Right lobe of liver (tissue), 4 donors: ENCODE measurements at regions not wholly inside any gene's neighbourhood (a gene's known extent, or its start where the extent isn't known, plus 50 kb on each side); places are given as distances from the start of the nearest gene placed in this dataset.

Experiments
- CTCF ChIP-seq, 4 donors: fragments of 200-600 bp in 3 of 4; fragments of 450-650 bp in 1 of 4; IDR thresholded peaks; one replicate each; pipeline versions ENCODE4 v1.5.1 to v1.8.0; 2016 to 2022; ENCODE audit warnings: antibody characterized with exemption in 4 of 4, mild to moderate bottlenecking in 2 of 4
- POLR2A ChIP-seq: fragments of 450-650 bp; IDR thresholded peaks from one replicate; pipeline ENCODE4 v1.6.1; 2017; ENCODE audit warnings: antibody characterized with exemption, mild to moderate bottlenecking
- donor health status: DM: no; HTN: no; CAD: no.
- donor health status: DM: no; HTN: no; CAD: no.
- donor health status: DM: no; HTN: yes; CAD: no.

- no peak for TF ChIP-seq POLR2A
- TF ChIP-seq CTCF (IDR thresholded peaks at IDR 0.05), result no peak
These were observed 57.0 kb upstream of the SLC25A4 start for GRCh38 chr4:185086053-185086452.
